Fibroblast of skin of back (primary cell): ENCODE measurements at regions not wholly inside any gene's neighbourhood (a gene's known extent, or its start where the extent isn't known, plus 50 kb on each side); places are given as distances from the start of the nearest gene placed in this dataset.
"Not testable (repeated sequence)": the region's sequence is repeated elsewhere in the genome, so short reads cannot be mapped to it uniquely, and the experiment has no call there.

ENCODE experiments used
- DNase-seq: peaks from one replicate; pipeline ENCODE4 v3.0.0-alpha.2; 2013

DNA sequence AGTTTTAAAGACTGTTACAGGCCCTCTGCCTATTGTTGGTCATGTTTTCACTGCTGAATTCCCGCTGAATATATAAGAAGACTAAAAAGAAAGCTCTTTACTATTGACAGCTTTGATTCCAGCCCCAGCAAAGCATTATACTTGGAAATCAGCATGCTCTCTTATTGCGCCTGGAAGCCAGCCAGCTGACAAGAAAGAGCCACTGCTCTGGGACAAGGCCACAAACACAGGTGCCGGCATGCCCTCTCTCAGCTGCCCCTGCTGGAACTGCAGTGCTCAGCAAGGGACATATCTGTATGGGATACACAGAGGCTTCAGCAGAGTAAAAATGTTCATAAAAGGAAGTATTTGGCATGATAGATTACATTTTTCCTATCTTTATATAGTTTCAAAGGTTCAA, 523.9 kb downstream of the ADRA2A start:
- no peak for DNase-seq

DNA sequence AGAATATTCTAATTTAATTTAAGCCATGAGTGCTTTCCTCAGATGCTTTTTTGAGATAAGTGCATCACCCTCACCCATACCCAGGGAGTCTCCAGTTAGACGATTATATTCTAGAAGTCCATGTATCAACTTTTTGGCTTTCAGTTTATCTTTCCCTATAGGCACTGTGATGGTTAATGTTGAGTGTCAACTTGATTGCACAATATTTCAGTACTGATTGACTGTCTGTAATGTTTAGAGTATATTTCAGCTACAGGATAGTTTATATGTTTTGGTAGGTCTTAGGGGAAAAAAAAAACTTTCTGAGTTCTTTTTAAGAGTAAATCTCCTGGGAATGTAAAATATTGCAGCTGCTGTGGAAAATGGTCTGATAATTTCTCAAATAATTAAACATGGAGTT, 535.4 kb downstream of the ADRA2A start:
- DNase-seq: no peak

DNA sequence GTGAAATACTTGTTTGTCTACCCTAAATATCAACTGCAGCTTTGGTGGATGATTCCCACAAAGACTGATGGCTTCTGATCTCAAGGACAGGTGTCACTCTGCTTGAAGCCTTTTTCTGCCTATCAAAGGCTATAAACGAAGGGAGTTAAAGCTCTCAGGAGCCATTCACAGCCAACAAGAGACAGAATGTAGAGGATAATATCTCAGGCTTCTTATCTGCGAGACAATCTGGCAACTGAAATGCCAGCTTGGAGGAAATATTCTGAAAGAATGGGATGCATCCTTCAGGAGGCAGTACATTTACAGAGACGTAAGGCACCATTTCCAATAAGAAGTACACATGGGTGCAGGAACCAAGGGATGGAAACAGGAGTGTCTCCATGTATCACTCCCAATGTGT, 549.4 kb downstream of the GPAM start:
- no peak for DNase-seq

DNA sequence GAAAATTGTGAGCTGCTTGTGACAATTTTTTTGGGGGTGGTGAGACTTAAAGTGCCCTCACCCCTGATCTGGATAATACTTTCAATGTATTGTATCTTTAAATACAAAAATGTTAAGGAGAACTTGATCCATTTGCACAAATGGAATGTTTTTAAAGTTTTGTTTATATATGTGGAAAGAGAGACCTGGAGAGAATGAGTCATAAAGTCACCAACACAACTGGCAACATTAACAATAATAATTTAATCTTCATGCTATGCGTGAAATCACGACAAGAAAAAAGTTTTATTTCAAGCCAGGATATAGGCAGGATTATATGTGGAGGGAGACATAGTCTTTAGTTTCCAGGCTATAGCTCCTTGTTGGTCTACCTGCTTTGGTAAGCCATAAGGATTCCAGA, 537.5 kb downstream of the GPAM start:
- no peak for DNase-seq

DNA sequence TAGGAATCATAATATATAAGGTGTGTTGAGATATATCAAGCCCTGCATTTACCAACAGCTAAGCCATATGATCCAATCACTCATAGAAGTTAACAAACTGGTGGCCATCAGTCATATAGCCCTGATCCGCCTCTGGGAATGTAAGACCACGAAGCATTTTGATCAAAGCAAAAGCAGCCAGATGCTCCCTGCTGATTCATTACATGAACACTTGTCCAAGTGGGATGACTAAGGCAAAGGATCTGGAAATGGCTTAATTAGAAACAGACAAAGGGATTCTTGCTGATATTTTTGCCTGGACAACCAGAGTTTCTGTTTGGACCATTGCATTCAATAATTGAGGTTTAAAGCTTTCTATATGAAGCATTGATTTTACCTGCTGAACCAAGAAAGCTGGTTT, 535.5 kb downstream of the GPAM start:
- DNase-seq: peak; percentile 62

DNA sequence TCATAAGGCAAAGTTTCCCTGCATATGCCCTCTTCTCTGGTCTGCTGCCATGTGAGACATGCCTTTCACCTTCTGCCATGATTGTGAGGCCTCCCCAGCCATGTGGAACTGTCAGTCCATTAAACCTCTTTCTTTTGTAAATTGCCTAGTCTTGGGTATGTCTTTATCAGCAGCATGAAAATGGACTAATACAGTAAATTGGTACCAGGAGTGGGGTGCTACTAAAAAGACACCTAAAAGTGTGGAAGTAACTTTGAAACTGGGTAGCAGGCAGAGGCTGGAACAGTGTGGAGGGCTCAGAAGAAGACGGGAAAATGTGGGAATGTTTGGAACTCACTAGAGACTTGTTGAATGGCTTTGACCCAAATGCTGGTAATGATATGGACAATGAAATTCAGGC, 534.5 kb downstream of the GPAM start:
- not testable (repeated sequence) for DNase-seq

DNA sequence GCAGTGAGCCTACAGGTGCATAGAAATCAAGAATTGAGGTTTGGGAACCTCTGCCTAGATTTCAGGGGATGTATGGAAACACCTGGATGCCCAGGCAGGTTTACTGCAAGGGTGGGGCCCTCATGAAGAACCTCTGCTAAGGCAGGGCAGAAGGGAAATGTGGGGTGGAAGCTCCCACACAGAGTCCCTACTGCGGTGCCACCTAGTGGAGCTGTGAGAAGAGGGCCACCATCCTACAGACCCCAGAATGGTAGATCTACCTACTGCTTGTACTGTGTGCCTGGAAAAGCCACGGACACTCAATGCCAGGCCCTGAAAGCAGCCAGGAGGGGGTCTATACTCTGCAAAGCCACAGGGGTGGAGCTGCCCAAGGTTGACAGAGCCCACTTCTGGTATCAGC, 533.5 kb downstream of the GPAM start:
- no peak for DNase-seq

DNA sequence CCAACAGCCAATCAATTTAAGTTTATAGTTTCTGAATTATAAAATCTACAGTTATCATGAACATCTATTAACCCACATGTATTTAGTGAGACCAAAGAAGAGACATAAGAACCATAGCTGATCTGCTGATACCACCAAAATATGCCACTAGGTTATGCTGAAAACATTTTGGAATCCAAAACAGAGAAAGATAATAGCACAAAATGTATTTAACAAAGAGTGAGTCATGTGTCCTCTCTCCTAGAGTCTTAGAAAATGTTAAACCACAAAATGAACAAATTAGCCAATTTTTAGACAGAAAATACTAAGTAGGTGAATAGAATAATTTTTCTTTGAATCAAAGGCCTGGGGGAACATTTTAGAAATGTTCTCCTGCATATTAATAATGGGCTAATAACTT, 527.5 kb downstream of the GPAM start:
- no peak for DNase-seq

DNA sequence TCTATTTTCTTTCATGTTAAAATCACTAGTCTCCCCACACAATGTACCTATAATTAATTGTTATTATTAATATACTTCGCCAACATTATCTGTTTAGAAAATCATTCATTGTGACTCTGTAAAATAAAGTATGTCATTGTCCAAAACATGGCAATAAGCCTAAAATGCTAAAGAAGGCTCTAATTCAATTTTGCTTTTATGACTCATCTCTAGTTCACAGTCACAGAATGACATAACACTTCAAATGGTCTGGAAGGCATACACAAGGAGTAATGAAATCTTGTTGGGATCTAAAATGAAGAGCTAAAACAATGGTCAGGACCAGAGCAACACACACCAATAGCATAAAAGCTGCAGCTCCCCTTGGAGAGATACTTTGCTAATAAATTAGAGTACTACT, 505.8 kb downstream of the GPAM start:
- peak; percentile 4 for DNase-seq

DNA sequence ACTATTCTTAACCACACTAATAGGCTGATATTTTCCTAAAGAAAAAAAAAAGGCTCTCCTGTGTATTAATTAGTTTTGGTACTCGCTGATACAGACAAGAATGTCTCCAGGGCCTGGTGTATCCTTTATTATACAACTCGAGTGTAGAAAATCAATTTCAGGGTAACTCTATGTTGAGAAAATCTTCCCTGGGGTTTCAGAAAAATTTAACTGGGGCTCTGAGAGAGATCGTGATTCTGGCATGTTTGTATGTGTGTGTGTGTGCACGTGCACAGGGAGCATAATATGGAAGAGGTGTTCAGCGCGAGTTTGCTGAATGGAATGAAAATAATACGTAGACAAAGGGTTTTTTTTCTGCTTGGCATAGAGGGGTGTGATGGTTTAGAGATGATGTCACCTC, 496.8 kb downstream of the GPAM start:
- DNase-seq: no peak

DNA sequence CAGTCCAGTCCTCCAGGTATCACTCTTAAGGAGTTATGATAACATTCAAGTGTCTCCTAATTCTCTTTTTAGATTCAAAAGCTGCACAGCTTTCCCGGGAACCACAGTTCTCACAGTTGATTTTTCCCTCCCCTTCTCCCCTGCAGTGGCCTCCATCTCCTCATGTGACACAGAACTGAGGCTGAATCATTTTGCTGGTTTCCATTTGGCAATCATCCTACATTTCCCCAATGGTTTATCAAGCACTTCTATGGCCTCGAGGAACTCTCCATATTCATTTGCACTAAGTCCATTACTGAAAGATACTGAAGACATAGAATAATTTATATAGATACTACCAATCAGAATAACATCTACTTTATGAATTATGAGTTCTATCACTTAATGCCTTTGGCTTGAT, 484.9 kb downstream of the GPAM start:
- DNase-seq: no peak

DNA sequence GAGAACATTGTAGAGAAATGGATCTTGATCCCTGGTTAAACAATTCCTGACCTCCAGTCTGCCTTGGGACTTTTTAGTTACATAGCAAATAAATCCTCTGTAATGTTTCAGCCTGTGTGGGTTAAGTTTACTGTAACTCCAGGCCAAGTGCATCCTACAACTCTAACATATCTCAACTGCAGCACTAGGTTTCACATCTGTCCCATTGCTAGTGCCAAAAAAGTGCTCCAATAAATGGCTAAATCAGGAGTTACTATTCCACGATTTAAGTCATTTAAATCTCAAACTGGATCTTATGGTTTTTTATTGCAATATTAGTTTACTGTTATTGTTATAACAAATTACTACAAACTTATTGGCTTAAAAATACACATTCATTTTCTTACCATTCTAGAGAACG, 479.6 kb downstream of the GPAM start:
- DNase-seq: no peak

DNA sequence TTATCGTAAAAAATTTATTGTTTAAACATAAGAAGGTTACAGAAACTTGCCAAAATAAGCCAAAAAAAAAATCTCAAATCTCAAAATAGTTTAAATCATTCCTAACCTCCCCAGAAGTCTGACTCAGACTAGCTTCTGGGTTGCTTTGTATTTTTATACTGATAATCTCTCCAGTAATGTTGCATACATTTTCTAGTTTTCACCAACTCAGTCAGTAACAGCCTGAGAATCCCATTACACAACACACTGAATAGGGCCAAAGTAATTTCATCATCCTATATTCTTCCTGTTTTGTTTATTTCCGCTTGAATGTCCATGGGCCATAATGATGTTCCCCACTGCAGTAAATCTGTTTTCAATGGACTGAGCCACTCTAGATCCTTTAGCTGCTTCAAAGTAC, 478.5 kb downstream of the GPAM start:
- DNase-seq: peak; percentile 57

DNA sequence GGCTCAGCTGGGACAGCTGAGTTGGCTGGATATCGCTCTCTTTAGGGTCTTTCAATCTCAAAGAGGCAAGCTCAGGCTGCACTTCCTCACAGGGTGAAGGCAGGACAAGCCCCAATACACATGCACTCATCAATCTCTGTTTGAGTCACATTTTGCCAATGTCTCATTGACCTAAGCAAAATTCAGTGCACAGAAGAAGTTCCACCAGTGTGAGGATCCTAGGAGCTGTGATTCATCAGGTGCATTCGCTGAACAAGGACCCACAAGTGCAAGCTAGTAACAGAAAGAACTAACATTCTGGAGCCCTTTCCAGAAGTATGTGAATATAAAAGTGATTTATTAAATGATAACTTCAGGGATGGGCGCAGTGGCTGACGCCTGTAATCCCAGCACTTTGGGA, 477.2 kb downstream of the GPAM start:
- no peak for DNase-seq

DNA sequence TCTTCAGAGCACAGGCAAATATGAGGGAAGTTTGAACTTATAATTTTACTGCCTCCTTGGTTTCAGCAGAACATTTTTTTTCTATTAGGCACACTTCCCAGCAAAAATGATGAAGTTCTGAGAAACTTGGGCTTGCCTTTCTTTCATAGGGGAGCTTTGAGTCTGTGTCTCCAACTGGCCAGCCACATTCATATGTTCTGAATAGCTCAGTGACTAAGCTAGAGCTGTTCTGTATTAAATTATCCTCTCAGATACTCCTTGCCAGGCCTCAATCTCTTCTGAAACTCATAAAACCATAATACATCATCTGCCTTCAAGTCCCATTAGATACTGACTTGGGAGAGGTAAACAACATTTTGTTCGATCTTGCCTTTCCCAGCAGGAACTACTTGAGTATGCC, 476.5 kb downstream of the GPAM start:
- peak; percentile 51 for DNase-seq

DNA sequence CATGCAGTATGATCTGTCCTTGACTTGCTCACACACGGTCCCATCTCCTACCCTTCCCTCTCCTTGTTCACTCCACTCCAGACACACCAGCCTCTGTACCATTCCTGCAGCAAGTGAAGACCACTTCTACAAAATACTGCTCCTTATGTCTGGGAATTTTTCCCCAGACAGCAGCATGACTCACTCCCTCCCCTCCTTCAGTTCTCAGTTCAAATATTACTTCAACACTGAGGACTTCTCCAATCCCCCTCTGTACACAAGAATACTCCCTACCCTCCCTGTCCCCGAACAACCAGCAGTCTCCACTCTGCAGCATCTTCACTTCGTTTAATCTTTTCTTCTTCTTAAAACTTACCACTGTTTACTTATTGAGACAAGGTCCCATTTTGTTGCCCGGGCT, 474.0 kb downstream of the GPAM start:
- no peak for DNase-seq

DNA sequence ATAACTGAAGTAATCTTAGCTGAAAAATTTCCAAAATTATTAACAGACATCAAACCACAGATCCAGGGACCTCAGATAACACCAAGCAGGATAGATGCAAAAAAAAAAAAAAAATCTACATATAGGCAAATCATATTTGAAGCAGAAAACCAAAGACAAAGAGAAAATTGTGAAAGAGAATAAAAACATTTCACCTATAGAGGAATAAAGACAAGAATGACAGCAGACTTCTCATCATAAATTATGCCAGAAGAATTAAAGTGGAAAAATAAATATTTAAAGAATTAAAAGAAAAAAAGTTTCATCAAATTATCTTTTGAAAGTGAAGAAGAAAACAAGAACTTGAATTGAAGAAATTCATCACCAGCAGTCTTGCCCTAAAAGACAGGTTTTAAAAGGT, 467.5 kb downstream of the GPAM start:
- DNase-seq: no peak

DNA sequence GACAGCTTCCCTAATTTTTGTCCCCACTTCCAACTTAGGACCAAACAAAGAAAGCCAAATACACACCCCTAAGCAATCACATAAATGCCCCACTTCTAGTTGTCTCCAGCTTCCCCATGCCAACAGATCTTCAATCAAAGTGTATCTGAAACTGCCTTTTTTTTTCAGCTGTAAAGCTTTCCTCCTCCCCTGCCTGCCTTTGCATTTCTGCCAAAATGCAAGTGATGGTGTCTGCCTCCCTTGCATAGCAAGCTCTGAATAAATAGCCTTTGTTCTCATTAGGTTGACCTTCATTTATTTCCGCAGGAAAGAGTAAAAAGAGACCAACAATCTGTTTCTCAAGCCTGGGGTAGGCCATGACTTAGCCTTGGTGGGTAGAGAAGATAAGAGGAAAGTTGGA, 459.4 kb downstream of the GPAM start:
- no peak for DNase-seq

DNA sequence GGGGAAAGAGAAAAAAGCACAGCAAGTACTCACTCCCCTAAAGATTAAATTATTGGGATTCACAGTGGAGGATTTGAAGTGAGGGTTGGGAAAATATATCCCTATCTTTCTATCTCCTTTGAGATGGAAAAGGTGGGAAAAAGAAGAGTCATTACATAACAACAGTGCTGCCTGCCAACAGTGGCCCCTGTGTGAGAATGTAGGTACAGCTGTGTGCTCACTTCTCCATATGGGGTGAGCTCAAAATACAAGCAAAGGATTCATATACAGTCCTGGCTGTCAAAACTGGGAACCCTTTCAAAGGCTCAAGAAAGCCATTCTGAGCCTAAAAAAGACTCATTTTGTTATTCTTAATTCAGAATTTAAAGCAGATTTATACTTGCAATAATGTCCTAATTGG, 458.5 kb downstream of the GPAM start:
- DNase-seq: no peak

DNA sequence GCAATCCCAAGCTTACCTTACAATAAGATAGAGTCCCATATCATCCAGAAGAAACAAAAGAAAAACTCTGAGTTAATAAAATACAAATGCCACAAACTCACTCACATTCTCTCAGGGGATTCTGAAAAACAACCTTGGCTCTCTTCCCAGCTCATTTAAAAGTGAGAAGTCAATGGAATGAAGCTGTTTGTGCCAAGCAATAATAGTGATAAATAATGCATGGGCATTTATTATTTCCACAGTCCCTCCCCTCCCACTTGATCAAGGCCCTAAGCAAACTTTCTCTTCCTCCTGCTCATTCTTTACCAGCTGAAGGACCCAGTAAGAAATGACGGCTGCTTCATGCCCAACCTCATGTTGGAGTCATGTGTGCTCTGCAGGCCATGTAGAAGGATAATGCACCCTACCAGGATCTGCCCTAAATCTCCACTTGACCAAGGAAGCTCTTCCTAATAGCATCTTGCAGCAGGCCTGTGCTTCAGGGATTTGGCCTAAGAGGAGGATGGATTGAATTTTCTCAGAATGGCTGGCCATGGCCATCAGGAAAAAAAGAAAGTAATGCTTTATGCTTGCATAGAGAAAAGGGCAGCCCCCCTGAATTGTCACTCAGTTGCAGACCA, 451.3 kb downstream of the GPAM start:
- no peak for DNase-seq

DNA sequence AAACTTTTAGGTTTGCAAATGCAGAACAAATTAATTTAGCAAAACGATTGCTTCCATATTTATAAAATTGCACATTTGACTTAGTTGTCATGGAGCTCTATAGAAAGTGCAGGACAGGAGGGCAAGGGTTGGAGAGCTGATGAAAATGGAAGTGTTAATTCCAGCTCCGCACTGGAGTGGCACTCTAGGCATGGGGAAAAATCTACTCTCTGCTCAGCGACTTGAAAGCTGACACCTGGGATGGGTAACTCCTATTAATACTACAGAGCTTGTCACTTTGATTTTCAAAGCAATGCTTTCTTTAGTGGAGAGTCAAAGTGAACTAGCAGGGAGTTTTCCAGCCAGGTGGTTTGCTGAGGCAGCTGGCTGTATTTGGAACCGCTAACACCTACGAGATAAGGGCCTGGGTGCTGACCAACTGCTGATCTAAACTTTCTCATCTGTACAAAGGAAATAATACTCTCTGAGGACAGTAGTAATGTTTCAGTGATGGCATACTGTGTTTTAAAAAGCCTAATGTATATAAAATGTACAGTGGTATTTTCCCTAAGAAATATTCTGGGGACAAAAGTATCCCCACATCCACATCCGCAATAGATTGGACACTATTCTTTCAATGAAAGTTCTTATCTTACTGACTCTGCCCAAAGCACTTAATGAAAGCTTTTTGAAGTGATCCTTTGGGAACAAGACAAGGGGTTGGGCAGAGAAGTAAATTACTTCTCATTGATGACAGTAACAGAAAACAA, 444.3 kb downstream of the GPAM start:
- no peak for DNase-seq

DNA sequence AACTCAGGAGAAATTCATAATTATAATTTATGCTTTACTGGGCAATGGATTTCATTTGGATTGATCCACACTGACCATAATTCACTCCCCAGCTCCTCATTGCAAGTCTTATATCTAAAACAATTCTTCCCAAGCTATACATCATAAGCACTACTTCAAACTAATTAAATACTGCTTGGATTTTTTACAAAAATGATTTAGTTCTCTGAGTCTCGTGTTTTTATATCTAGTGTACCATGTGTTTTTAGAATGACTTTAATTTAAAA, 443.8 kb downstream of the GPAM start:
- no peak for DNase-seq

DNA sequence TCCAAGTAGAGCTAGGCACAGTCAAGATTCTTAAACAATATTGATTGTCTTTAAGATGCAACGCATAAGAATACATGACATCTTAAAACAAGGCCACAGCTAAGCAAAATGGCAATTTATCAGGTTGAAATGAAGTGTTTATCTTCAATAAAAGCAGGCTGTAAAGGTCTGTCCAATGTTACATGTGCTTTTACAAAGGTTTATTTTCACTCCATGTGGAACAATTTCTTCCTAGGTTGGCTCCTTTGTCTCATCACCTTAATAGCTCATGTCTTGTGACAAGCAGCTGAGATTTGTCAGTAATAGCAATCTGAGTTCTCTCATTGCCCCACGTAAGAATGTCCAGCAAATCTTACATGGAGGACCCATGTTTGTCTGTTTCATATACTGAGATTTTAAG, 437.6 kb downstream of the GPAM start:
- no peak for DNase-seq

DNA sequence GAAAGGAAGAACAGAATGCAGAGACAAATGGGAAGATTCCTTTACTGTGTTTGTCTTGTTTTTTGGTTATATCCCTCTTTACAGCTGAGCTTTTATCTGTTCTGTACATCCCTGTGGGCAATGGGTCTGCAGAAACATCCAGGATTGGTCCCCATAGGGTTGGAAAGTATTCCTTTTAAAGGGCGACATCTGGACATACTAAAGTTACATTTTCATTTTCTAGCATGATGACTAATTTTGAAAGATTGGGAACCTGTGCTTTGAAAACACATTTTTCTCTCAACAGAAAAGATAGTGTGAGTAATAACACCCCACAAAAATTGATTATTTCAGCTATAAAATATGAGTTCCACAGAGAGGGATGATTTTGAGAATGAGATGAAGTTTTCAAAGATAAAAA, 435.8 kb downstream of the GPAM start:
- peak; percentile 26 for DNase-seq

DNA sequence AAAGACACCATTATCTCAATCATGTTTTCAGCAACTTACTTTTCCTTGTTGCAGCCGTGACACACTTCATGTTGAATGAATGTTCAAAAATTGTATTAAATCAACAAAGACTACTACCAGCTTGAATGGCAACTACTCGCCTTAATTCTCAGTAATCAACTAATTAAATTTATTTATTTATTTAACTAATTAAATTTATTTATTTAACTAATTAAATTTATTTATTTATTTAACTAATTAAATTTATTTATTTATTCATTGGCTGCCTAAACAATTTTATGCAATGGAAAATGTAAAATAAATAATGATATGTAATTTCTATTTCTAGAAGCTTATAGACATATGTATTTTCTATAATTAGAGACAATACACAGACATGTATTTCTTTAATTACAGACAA, 435.4 kb downstream of the GPAM start:
- no peak for DNase-seq
